ENCODE measurements at regions not wholly inside any gene's neighbourhood (a gene's known extent, or its start where the extent isn't known, plus 50 kb on each side); places are given as distances from the start of the nearest gene placed in this dataset.

GRCh38 chr2:2635025-2635528, 304.0 kb upstream of the MYT1L start:
- TF ChIP-seq CTCF (IDR thresholded peaks at IDR 0.05) (no peak), POLR2AphosphoS5 (IDR thresholded peaks at IDR 0.05) (no peak)
